ENCODE measurements at regions not wholly inside any gene's neighbourhood (a gene's known extent, or its start where the extent isn't known, plus 50 kb on each side); places are given as distances from the start of the nearest gene placed in this dataset.

DNA sequence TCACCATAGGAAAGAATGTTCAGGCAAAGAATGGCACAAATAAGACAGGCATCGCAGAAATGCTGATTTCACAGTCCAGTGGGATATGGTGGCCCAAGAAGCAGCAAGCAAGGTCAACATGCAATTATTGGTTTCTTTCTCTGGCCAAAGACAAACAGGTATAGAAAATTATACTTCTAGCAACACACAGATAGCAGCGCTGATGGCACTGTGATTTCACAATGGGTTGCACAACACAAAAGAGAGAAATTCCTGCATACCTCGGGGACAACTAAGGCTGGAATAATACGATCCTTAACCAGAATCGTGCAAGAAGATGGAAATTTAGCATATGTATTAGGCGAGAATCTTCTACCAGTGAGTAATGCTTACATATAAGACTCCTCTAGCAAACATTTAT lies 76.3 kb upstream of the NR2F2 start (continued):
- TF ChIP-seq ZNF430 (CRISPR knock-in tag; IDR thresholded peaks at IDR 0.05) (no peak), SOX5 (CRISPR knock-in tag; IDR thresholded peaks at IDR 0.05; ENCODE audit: borderline replicate concordance) (peak; percentile 83; the same call in 1 of the 2 replicates), ZNF7 (CRISPR knock-in tag; IDR thresholded peaks at IDR 0.05) (no peak), ERF (CRISPR knock-in tag; IDR thresholded peaks at IDR 0.05) (no peak), HOXA3 (CRISPR knock-in tag; IDR thresholded peaks at IDR 0.05) (no peak), HNRNPL (IDR thresholded peaks at IDR 0.05; ENCODE audit: low read depth, low read length) (no peak), FOXK1 (CRISPR knock-in tag; IDR thresholded peaks at IDR 0.05; ENCODE audit: borderline replicate concordance, low read depth) (peak; percentile 22; the same call in 1 of the 2 replicates), FOXA3 (CRISPR knock-in tag; IDR thresholded peaks at IDR 0.05) (peak; percentile 64), LCORL (IDR thresholded peaks at IDR 0.05) (no peak), LCORL (CRISPR knock-in tag; IDR thresholded peaks at IDR 0.05) (no peak), ZKSCAN8 (CRISPR knock-in tag; IDR thresholded peaks at IDR 0.05; ENCODE audit: borderline replicate concordance) (no peak), ZMYM2 (CRISPR knock-in tag; IDR thresholded peaks at IDR 0.05) (no peak), ZNF24 (IDR thresholded peaks at IDR 0.05) (no peak), ZNF232 (CRISPR knock-in tag; IDR thresholded peaks at IDR 0.05; ENCODE audit: borderline replicate concordance) (no peak), ZNF780A (CRISPR knock-in tag; IDR thresholded peaks at IDR 0.05) (no peak), CBFB (CRISPR knock-in tag; IDR thresholded peaks at IDR 0.05) (no peak)
- TF ChIP-seq, protein P1, sequence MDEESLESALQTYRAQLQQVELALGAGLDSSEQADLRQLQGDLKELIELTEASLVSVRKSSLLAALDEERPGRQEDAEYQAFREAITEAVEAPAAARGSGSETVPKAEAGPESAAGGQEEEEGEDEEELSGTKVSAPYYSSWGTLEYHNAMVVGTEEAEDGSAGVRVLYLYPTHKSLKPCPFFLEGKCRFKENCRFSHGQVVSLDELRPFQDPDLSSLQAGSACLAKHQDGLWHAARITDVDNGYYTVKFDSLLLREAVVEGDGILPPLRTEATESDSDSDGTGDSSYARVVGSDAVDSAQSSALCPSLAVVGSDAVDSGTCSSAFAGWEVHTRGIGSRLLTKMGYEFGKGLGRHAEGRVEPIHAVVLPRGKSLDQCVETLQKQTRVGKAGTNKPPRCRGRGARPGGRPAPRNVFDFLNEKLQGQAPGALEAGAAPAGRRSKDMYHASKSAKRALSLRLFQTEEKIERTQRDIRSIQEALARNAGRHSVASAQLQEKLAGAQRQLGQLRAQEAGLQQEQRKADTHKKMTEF (CRISPR knock-in tag; IDR thresholded peaks at IDR 0.05) = peak; percentile 37; the same call in 1 of the 2 replicates
- TF ChIP-seq, protein P2, sequence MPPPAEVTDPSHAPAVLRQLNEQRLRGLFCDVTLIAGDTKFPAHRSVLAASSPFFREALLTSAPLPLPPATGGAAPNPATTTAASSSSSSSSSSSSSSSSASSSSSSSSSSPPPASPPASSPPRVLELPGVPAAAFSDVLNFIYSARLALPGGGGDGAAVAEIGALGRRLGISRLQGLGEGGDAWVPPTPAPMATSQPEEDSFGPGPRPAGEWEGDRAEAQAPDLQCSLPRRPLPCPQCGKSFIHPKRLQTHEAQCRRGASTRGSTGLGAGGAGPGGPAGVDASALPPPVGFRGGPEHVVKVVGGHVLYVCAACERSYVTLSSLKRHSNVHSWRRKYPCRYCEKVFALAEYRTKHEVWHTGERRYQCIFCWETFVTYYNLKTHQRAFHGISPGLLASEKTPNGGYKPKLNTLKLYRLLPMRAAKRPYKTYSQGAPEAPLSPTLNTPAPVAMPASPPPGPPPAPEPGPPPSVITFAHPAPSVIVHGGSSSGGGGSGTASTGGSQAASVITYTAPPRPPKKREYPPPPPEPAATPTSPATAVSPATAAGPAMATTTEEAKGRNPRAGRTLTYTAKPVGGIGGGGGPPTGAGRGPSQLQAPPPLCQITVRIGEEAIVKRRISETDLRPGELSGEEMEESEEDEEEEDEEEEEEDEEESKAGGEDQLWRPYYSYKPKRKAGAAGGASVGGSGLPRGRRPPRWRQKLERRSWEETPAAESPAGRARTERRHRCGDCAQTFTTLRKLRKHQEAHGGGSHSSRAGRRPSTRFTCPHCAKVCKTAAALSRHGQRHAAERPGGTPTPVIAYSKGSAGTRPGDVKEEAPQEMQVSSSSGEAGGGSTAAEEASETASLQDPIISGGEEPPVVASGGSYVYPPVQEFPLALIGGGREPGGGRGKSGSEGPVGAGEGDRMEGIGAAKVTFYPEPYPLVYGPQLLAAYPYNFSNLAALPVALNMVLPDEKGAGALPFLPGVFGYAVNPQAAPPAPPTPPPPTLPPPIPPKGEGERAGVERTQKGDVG (CRISPR knock-in tag; IDR thresholded peaks at IDR 0.05; ENCODE audit: borderline replicate concordance) = no peak
- TF ChIP-seq, protein P3, sequence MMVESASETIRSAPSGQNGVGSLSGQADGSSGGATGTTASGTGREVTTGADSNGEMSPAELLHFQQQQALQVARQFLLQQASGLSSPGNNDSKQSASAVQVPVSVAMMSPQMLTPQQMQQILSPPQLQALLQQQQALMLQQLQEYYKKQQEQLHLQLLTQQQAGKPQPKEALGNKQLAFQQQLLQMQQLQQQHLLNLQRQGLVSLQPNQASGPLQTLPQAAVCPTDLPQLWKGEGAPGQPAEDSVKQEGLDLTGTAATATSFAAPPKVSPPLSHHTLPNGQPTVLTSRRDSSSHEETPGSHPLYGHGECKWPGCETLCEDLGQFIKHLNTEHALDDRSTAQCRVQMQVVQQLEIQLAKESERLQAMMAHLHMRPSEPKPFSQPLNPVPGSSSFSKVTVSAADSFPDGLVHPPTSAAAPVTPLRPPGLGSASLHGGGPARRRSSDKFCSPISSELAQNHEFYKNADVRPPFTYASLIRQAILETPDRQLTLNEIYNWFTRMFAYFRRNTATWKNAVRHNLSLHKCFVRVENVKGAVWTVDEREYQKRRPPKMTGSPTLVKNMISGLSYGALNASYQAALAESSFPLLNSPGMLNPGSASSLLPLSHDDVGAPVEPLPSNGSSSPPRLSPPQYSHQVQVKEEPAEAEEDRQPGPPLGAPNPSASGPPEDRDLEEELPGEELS (CRISPR knock-in tag; IDR thresholded peaks at IDR 0.05) = peak; percentile 27
- TF ChIP-seq, protein P4, sequence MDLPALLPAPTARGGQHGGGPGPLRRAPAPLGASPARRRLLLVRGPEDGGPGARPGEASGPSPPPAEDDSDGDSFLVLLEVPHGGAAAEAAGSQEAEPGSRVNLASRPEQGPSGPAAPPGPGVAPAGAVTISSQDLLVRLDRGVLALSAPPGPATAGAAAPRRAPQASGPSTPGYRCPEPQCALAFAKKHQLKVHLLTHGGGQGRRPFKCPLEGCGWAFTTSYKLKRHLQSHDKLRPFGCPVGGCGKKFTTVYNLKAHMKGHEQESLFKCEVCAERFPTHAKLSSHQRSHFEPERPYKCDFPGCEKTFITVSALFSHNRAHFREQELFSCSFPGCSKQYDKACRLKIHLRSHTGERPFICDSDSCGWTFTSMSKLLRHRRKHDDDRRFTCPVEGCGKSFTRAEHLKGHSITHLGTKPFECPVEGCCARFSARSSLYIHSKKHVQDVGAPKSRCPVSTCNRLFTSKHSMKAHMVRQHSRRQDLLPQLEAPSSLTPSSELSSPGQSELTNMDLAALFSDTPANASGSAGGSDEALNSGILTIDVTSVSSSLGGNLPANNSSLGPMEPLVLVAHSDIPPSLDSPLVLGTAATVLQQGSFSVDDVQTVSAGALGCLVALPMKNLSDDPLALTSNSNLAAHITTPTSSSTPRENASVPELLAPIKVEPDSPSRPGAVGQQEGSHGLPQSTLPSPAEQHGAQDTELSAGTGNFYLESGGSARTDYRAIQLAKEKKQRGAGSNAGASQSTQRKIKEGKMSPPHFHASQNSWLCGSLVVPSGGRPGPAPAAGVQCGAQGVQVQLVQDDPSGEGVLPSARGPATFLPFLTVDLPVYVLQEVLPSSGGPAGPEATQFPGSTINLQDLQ (CRISPR knock-in tag; IDR thresholded peaks at IDR 0.05) = no peak
- TF ChIP-seq, protein P5, sequence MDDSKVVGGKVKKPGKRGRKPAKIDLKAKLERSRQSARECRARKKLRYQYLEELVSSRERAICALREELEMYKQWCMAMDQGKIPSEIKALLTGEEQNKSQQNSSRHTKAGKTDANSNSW (CRISPR knock-in tag; IDR thresholded peaks at IDR 0.05; ENCODE audit: borderline replicate concordance) = no peak
- TF ChIP-seq, protein P6, sequence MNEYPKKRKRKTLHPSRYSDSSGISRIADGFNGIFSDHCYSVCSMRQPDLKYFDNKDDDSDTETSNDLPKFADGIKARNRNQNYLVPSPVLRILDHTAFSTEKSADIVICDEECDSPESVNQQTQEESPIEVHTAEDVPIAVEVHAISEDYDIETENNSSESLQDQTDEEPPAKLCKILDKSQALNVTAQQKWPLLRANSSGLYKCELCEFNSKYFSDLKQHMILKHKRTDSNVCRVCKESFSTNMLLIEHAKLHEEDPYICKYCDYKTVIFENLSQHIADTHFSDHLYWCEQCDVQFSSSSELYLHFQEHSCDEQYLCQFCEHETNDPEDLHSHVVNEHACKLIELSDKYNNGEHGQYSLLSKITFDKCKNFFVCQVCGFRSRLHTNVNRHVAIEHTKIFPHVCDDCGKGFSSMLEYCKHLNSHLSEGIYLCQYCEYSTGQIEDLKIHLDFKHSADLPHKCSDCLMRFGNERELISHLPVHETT (CRISPR knock-in tag; conservative IDR thresholded peaks at IDR 0.05) = no peak
